ENCODE measurements at regions not wholly inside any gene's neighbourhood (a gene's known extent, or its start where the extent isn't known, plus 50 kb on each side); places are given as distances from the start of the nearest gene placed in this dataset.

DNA sequence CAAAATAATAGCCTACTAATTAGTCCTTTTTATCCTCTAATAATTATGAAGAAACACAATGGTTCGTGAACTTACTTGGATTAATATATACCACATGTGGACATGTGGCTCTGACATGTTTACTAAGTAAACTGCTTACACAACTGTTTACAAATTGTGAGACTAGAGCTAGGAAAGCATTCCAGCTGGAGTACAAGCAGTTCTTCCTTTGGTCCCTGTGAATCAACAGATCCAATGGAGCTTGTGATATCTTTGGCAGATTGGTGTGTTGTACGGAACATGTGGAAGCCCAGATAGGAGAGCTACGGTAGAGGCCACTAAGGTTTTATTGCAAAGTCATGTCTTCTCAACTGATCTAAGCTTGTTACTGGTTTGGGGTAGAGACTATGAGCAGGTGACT is 145.5 kb upstream of the SPRY2 start:
- Mint-ChIP-seq H3K27me3 (no peaks in the 10 kb centered on the region), H3K36me3 (no peaks in the 10 kb centered on the region), H3K4me1 (no peaks in the 10 kb centered on the region), H3K9me3 (peaks cover 0 to 5% (median 3%) of the 10 kb centered on the region in 8 donors), H3K27ac (no peak overlapping the region), H3K4me3 (no peak overlapping the region)
- Histone ChIP-seq H3K27ac (ENCODE audit: low read depth, low read length) (no peak overlapping the region), H3K9me3 (ENCODE audit: control insufficient read depth in 1 of 2, low read length in 2 of 2) (no peaks in the 10 kb centered on the region), H3K4me3 (ENCODE audit: low read length in 2 of 2) (no peak overlapping the region), H3K27me3 (ENCODE audit: insufficient read depth, low read length) (no peaks in the 10 kb centered on the region), H3K4me1 (ENCODE audit: insufficient read depth, low read length) (no peaks in the 10 kb centered on the region), H3K36me3 (ENCODE audit: insufficient read depth, low read length) (no peaks in the 10 kb centered on the region)
- DNase-seq: no peak
- POLR2A ChIA-PET (ENCODE audit: partially characterized antibody): interaction anchor here (0.7 kb wide), 1 partner anchor 490 kb away, joined by 3 read pairs; no protein-coding TSS in a partner anchor
- CTCF ChIA-PET (ENCODE audit: partially characterized antibody): no interaction called here
- intact Hi-C loops (cut with micrococcal nuclease): no loop called here

DNA sequence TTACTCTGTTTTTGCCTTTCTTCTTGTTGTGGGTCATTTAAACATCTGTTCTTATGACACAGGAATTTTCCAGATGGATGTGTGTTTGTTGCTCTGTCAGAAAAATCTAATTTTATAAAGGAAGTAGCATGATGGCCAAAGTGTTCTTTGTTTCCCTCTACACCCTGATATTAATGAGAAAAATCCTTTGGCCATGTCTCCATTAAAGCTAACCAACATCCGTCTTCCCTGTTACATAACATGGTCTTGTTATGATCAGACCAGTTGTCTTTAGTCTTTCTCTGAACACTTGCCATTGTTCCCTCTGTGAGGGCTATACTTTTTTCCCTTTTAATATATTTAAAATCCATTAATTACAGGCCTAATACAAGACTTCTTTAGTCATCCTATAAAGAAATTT is 142.2 kb upstream of the SPRY2 start:
- peaks cover 0 to 6% (median 3%) of the 10 kb centered on the region in 8 donors for H3K9me3 Mint-ChIP-seq
- no peaks in the 10 kb centered on the region for H3K4me1 Mint-ChIP-seq
- intact Hi-C loops (cut with micrococcal nuclease): no loop called here
- ChIA-PET POLR2A (ENCODE audit: partially characterized antibody) (no interaction called here), CTCF (ENCODE audit: partially characterized antibody) (no interaction called here)
- H3K4me3 Mint-ChIP-seq: no peak overlapping the region
- H3K9me3 ChIP-seq (ENCODE audit: control insufficient read depth in 1 of 2, low read length in 2 of 2): no peaks in the 10 kb centered on the region
- no peak overlapping the region for H3K4me3 ChIP-seq (ENCODE audit: low read length in 2 of 2)
- no peaks in the 10 kb centered on the region for H3K36me3 ChIP-seq (ENCODE audit: insufficient read depth, low read length)
- no peak overlapping the region for H3K27ac Mint-ChIP-seq
- DNase-seq: no peak
- no peak overlapping the region for H3K27ac ChIP-seq (ENCODE audit: low read depth, low read length)
- H3K27me3 ChIP-seq (ENCODE audit: insufficient read depth, low read length): no peaks in the 10 kb centered on the region
- no peaks in the 10 kb centered on the region for H3K4me1 ChIP-seq (ENCODE audit: insufficient read depth, low read length)
- no peaks in the 10 kb centered on the region for H3K27me3 Mint-ChIP-seq
- no peaks in the 10 kb centered on the region for H3K36me3 Mint-ChIP-seq

DNA sequence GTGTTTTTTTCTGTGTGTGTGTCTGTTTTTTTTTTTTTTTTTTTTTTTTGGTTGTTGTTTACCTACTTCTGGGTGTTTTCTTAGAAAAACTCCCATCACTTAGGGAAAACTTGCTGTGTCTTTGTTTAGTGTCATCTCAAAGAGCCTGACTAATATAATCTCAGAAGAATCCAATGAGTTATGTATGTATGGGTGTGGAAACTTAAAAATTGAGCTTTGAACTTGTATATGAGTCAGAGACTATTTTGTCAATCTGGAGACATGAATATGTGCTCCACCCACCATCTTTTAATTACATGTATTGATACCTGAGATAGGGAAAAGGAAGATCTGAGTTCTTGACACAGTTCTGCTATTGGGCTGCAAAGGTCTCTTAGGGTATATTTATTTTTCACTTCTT is 140.7 kb upstream of the SPRY2 start:
- Mint-ChIP-seq H3K36me3 (no peaks in the 10 kb centered on the region), H3K4me3 (no peak overlapping the region), H3K27ac (no peak overlapping the region), H3K9me3 (peaks cover 0 to 7% (median under 1%) of the 10 kb centered on the region in 8 donors), H3K4me1 (no peaks in the 10 kb centered on the region), H3K27me3 (no peaks in the 10 kb centered on the region)
- no peak overlapping the region for H3K27ac ChIP-seq (ENCODE audit: low read depth, low read length)
- no peak for DNase-seq
- H3K9me3 ChIP-seq (ENCODE audit: control insufficient read depth in 1 of 2, low read length in 2 of 2): no peaks in the 10 kb centered on the region
- no peaks in the 10 kb centered on the region for H3K4me1 ChIP-seq (ENCODE audit: insufficient read depth, low read length)
- H3K27me3 ChIP-seq (ENCODE audit: insufficient read depth, low read length): no peaks in the 10 kb centered on the region
- intact Hi-C loops (cut with micrococcal nuclease): no loop called here
- H3K36me3 ChIP-seq (ENCODE audit: insufficient read depth, low read length): no peaks in the 10 kb centered on the region
- H3K4me3 ChIP-seq (ENCODE audit: low read length in 2 of 2): no peak overlapping the region
- POLR2A ChIA-PET (ENCODE audit: partially characterized antibody): no interaction called here
- CTCF ChIA-PET (ENCODE audit: partially characterized antibody): no interaction called here

DNA sequence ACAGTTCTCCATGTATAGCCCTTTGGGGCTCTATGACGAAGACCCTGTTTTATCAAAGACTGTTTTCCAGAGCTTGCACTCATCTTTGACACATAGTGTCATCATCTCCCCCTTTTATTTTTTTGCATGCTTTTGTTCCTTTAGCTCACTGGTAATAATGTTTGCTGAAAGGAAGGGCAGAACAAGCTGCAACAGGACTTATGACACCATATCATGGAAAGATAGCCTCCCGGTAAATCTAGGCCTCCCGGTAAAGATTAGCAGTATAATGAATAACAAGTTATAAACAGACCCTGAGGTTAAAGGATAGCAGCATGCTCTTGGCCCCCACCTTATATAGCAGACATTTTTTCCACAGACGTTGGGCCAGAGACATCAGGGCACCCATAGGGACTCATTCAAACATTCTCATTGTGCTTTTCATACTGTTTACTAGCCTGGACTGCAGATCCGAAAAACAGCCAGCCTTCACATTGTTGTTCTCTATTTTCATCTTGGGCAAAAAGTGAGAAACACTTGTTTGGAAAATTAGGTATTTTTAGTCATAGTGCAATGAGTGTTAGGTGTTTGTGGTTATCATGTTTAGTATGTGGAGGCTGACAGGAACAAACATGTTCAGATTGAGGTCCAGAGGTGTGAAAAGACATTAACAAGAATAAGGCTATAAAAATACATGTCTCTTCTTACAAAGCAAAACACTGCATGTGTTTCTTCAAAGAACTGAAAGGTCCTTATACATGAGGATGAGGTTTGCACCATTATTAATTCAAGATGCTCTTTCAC is 136.9 kb upstream of the SPRY2 start:
- intact Hi-C loops (cut with micrococcal nuclease): no loop called here
- no peak overlapping the region for H3K4me3 Mint-ChIP-seq
- CTCF ChIA-PET (ENCODE audit: partially characterized antibody): no interaction called here
- no peaks in the 10 kb centered on the region for H3K4me1 Mint-ChIP-seq
- H3K4me3 ChIP-seq (ENCODE audit: low read length in 2 of 2): no peak overlapping the region
- no peaks in the 10 kb centered on the region for H3K9me3 ChIP-seq (ENCODE audit: control insufficient read depth in 1 of 2, low read length in 2 of 2)
- no peak for DNase-seq
- H3K4me1 ChIP-seq (ENCODE audit: insufficient read depth, low read length): no peaks in the 10 kb centered on the region
- POLR2A ChIA-PET (ENCODE audit: partially characterized antibody): no interaction called here
- no peak overlapping the region for H3K27ac ChIP-seq (ENCODE audit: low read depth, low read length)
- H3K27ac Mint-ChIP-seq: no peak overlapping the region
- no peaks in the 10 kb centered on the region for H3K36me3 Mint-ChIP-seq
- H3K36me3 ChIP-seq (ENCODE audit: insufficient read depth, low read length): no peaks in the 10 kb centered on the region
- no peaks in the 10 kb centered on the region for H3K27me3 ChIP-seq (ENCODE audit: insufficient read depth, low read length)
- no peaks in the 10 kb centered on the region for H3K27me3 Mint-ChIP-seq
- peaks cover 0 to 7% (median 0%) of the 10 kb centered on the region in 8 donors for H3K9me3 Mint-ChIP-seq

DNA sequence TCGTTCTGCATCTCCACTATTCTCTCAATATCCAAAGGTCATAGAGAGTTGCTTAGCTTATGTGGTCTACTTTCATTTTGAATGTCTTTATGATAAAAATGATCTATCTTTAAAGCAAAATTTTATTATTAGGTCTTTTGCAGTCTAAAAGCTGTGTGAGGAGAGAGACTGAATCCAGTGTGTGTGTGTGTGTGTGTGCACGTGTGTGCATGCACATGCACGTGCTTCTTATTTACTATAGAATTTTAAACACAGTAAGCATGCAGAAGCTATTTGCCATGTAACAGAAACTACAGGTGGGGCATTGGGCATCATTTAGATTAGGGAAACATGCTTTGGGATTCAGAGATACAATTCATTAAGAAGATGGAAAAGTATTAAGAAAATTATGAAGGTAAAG is 136.0 kb upstream of the SPRY2 start:
- Mint-ChIP-seq H3K4me3 (no peak overlapping the region), H3K27me3 (no peaks in the 10 kb centered on the region), H3K27ac (no peak overlapping the region), H3K36me3 (no peaks in the 10 kb centered on the region), H3K4me1 (no peaks in the 10 kb centered on the region), H3K9me3 (peaks cover 0 to 7% (median 0%) of the 10 kb centered on the region in 8 donors)
- Histone ChIP-seq H3K4me1 (ENCODE audit: insufficient read depth, low read length) (no peaks in the 10 kb centered on the region), H3K36me3 (ENCODE audit: insufficient read depth, low read length) (no peaks in the 10 kb centered on the region), H3K9me3 (ENCODE audit: control insufficient read depth in 1 of 2, low read length in 2 of 2) (no peaks in the 10 kb centered on the region), H3K27me3 (ENCODE audit: insufficient read depth, low read length) (no peaks in the 10 kb centered on the region), H3K4me3 (ENCODE audit: low read length in 2 of 2) (no peak overlapping the region), H3K27ac (ENCODE audit: low read depth, low read length) (no peak overlapping the region)
- intact Hi-C loops (cut with micrococcal nuclease): no loop called here
- ChIA-PET CTCF (ENCODE audit: partially characterized antibody) (no interaction called here), POLR2A (ENCODE audit: partially characterized antibody) (no interaction called here)
- DNase-seq: no peak

DNA sequence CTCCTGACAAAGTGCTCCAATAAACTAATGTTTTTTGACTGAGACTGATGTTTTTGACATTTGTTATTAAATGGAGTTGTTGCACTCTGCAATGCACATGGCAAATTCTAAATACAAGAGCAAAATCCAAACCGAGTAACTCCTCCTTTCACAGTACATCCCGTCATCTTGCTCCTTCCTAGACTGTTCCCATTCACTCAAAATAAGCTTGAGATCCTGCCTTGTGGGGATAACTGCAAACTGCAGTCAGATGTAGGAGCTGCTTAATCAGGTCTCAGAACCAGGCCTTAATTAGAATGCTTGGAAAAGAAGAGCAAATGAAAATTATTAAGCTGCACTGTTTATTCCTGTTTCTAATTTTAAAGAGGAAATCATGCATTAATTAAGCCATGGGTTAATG is 134.8 kb upstream of the SPRY2 start:
- Histone ChIP-seq H3K27ac (ENCODE audit: low read depth, low read length) (no peak overlapping the region), H3K27me3 (ENCODE audit: insufficient read depth, low read length) (no peaks in the 10 kb centered on the region), H3K4me3 (ENCODE audit: low read length in 2 of 2) (no peak overlapping the region), H3K36me3 (ENCODE audit: insufficient read depth, low read length) (no peaks in the 10 kb centered on the region), H3K9me3 (ENCODE audit: control insufficient read depth in 1 of 2, low read length in 2 of 2) (no peaks in the 10 kb centered on the region), H3K4me1 (ENCODE audit: insufficient read depth, low read length) (no peaks in the 10 kb centered on the region)
- ChIA-PET CTCF (ENCODE audit: partially characterized antibody) (no interaction called here), POLR2A (ENCODE audit: partially characterized antibody) (no interaction called here)
- Mint-ChIP-seq H3K4me1 (no peaks in the 10 kb centered on the region), H3K27me3 (no peaks in the 10 kb centered on the region), H3K27ac (no peak overlapping the region), H3K9me3 (peaks cover 0 to 7% (median 0%) of the 10 kb centered on the region in 8 donors), H3K4me3 (no peak overlapping the region), H3K36me3 (no peaks in the 10 kb centered on the region)
- intact Hi-C loops (cut with micrococcal nuclease): no loop called here
- DNase-seq: no peak

DNA sequence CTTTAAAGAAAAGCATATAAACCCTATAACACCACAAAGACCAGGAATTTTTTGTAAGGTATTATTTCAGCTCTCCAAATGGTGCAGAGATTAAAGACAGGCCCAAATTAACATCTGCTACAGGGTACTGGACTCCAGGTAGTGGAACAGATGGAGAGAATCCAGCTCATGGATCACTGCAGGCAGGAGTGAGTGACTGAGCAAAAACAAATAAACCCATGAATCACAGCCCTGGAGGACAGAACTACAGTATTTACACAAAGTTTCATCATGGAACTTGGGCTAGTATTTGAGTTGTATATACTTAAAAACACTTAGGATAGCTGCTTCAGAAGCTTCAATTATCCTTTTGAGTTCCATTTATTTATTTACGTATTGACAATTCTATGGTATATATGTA is 132.8 kb upstream of the SPRY2 start:
- no peaks in the 10 kb centered on the region for H3K36me3 Mint-ChIP-seq
- H3K27me3 Mint-ChIP-seq: no peaks in the 10 kb centered on the region
- ChIA-PET POLR2A (ENCODE audit: partially characterized antibody) (no interaction called here), CTCF (ENCODE audit: partially characterized antibody) (no interaction called here)
- no peaks in the 10 kb centered on the region for H3K27me3 ChIP-seq (ENCODE audit: insufficient read depth, low read length)
- H3K9me3 Mint-ChIP-seq: peaks cover 0 to 7% (median 0%) of the 10 kb centered on the region in 8 donors
- no peak overlapping the region for H3K27ac ChIP-seq (ENCODE audit: low read depth, low read length)
- H3K9me3 ChIP-seq (ENCODE audit: control insufficient read depth in 1 of 2, low read length in 2 of 2): no peaks in the 10 kb centered on the region
- no peak overlapping the region for H3K4me3 ChIP-seq (ENCODE audit: low read length in 2 of 2)
- H3K4me1 Mint-ChIP-seq: no peaks in the 10 kb centered on the region
- H3K4me3 Mint-ChIP-seq: no peak overlapping the region
- H3K36me3 ChIP-seq (ENCODE audit: insufficient read depth, low read length): no peaks in the 10 kb centered on the region
- H3K4me1 ChIP-seq (ENCODE audit: insufficient read depth, low read length): no peaks in the 10 kb centered on the region
- DNase-seq: no peak
- H3K27ac Mint-ChIP-seq: no peak overlapping the region
- intact Hi-C loops (cut with micrococcal nuclease): no loop called here

Measured in CD4-positive, alpha-beta memory T cell (primary cell).